ENCODE measurements at regions not wholly inside any gene's neighbourhood (a gene's known extent, or its start where the extent isn't known, plus 50 kb on each side); places are given as distances from the start of the nearest gene placed in this dataset.

GRCh38 chr3:101172516-101172915, 147.9 kb downstream of the IMPG2 start:
- DNase-seq (ENCODE audit: low read depth), result no peak

GRCh38 chr3:101171681-101172191, 148.6 kb downstream of the IMPG2 start:
- no peak for DNase-seq (ENCODE audit: low read depth)

- no peak for DNase-seq (ENCODE audit: low read depth)
These were observed 149.4 kb downstream of the IMPG2 start for GRCh38 chr3:101170806-101171558.

- DNase-seq (ENCODE audit: low read depth), result no peak
These were observed 150.2 kb downstream of the IMPG2 start for GRCh38 chr3:101170062-101170771.

DNA sequence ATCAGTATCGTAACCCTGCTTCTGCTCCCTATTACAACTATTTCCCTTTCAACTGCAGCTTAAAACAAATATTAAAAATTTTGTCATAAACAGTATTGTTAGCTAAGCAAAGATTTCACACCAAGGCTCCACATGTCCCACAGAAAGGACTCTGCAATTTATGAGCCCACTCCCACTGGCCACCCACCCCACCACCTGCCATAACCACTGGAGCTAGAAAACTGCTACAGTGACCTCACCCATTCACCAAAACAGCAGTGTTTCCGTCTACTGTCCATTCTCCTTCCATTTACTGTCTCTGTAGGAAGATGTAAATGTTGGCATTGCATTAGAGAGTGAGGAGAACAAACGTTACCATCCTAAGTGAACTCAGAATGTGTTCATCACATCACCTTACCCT, 150.9 kb downstream of the IMPG2 start:
- DNase-seq (ENCODE audit: low read depth), result no peak

DNA sequence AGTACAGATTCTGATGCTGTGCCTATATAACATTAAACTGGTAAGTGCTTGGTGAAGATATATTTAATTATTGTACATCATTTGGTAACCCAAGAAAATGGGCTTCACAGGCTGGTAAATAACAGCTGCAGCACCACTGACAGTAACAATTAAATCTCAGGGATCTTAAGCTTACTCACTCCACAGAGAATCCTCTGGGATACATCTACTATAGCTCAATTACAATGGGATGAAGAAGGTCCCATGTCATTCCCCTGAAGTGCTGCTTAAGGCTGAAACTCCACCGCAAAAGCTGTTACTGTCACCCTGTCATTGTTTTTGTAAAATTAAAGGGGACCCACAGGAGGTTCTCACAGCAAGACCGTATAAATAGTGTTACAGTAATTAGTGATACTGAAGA, 153.0 kb downstream of the IMPG2 start:
- no peak for DNase-seq (ENCODE audit: low read depth)

DNA sequence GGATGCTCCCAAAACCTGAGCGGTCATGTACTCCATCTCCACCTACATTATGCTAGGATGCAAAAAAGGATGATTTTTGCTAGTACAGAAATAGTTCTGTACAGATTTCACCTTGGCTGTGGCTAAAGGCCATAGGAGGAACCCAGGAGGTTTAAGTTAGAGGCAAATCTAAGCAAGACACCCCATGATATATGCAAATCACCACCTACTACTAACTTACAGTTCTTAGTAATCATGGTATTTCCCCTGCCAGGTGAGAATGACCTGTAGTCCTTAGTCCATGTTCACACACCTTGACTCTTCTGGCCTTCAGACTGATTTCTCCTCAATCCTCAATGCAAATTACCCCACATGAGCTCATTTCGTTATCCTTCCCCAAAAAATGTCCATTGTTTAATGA, 154.2 kb downstream of the IMPG2 start:
- DNase-seq (ENCODE audit: low read depth), result no peak

DNA sequence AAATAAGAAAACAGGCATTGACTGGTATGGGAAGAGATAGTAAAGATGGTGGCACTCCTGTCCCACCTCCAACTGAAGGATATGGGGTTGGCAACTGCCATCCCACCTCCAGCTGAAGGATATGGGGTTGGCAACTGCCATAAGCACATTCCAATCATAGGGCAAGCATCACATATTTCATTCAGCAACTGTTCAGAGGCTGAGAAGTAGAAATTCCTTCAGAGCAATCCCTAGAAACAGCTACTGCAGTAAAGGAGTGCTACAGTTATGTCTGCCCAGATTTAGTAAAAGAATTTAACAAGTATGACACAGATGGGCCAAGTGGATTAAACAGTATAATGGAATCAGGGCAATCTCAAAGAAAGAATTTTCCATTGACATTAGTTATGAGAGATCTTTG, 156.8 kb downstream of the IMPG2 start:
- DNase-seq (ENCODE audit: low read depth), result no peak

DNA sequence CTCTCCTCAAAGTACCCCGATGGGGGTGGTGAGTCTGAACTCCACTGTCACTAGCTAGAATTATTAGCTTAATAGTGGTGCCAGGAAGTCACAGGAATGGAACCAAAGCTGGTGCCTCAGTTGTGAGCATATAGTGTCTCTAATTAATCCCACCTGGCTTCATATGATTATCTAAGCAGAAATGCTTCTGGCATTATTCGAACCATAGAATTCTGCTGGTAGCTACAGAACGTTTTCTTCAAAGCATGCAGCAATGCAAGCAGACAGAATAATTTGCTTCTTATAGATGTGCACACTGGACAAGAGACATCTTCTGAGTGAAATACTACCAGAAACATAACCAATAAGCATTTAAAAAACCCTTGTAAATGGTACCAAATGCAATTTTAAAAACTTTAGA, 160.9 kb downstream of the IMPG2 start:
- DNase-seq (ENCODE audit: low read depth), result no peak

- no peak for DNase-seq (ENCODE audit: low read depth)
These were observed 162.0 kb downstream of the IMPG2 start for GRCh38 chr3:101158374-101158773.

- no peak for DNase-seq (ENCODE audit: low read depth)
These were observed 163.5 kb downstream of the IMPG2 start for GRCh38 chr3:101156787-101157345.

DNA sequence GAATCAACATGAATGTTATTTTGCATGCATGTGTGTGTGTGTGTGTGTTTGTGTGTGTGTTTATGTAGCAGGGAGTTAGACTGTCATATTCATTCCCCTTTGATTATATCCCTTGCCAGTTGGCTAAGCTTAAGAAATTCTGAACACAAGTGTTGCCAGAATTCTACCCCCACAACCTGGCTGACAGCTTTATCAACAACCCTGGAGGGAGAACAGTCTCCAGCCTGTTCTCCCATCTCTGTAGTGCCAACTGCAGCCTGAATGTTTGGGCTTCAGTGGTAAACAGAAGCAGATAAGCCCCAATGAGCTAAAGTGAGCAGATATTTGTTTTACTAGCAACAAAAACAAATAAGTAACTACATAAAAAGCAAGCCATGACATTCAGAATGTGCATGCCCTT, 162.6 kb upstream of the ABI3BP start:
- no peak for DNase-seq (ENCODE audit: low read depth)

- no peak for DNase-seq (ENCODE audit: low read depth)
These were observed 161.2 kb upstream of the ABI3BP start for GRCh38 chr3:101154401-101154800.

GRCh38 chr3:101151286-101151913, 158.2 kb upstream of the ABI3BP start:
- DNase-seq (ENCODE audit: low read depth), result no peak

DNA sequence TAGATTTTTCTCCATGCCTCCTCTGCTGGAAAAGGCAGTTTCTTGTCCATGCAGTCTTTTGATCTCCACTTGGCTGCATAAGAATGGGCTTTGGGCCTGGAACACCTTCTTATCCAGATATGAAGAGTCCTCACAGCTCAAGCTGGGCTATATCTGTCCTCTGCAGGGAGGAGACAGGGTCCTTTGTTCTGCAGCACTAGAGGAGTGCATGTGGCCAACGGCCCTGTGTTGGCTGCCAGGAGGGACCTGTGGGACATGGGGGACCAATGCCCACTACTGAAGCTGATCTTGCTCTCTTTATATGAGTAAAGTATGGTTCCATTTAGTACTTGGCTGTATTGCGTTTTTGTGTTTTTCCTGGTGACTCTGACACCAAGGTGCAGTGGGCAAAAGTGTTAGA, 157.3 kb upstream of the ABI3BP start:
- no peak for DNase-seq (ENCODE audit: low read depth)

- DNase-seq (ENCODE audit: low read depth), result no peak
These were observed 156.5 kb upstream of the ABI3BP start for GRCh38 chr3:101149707-101150106.

DNA sequence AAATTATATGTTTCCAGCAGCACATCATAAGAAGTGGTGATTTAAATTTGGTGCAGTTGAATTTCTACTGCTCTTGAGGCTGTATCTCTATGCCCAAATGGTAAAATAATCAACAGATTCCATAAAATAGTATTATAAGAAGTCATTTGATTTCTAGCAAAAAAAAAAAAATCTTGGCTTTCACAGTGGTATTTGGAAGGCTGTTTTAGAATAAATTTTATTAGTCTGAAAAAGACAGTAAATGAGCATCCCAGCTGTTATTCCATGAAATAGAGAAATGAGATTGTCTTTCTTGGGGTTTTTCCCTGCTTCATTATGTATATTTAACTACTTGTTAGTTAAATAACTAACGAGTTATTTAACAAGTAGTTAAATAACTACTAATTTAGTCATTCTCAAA, 156.0 kb upstream of the ABI3BP start:
- DNase-seq (ENCODE audit: low read depth), result no peak

DNA sequence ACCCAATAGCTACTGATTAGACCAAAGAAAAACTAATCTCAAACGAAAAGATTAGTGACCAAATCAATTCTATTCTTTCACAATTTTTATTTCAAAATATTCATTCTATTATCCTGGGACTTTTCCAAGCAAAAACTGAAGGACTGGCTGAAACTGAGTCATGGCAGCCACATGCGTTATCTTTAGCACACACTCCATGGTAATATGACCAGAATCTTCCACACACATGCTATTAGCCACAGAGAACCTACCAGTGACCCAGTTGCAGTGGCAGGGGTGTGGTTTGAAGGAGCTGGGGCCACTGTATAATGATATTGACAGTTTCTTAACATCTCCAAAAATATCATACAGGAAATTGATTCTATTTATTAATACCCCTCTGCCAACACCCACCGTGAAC, 154.8 kb upstream of the ABI3BP start:
- no peak for DNase-seq (ENCODE audit: low read depth)

- no peak for DNase-seq (ENCODE audit: low read depth)
These were observed 153.7 kb upstream of the ABI3BP start for GRCh38 chr3:101146946-101147345.

GRCh38 chr3:101144105-101144504, 150.9 kb upstream of the ABI3BP start:
- no peak for DNase-seq (ENCODE audit: low read depth)

- DNase-seq (ENCODE audit: low read depth), result no peak
These were observed 149.8 kb upstream of the ABI3BP start for GRCh38 chr3:101143012-101143411.

DNA sequence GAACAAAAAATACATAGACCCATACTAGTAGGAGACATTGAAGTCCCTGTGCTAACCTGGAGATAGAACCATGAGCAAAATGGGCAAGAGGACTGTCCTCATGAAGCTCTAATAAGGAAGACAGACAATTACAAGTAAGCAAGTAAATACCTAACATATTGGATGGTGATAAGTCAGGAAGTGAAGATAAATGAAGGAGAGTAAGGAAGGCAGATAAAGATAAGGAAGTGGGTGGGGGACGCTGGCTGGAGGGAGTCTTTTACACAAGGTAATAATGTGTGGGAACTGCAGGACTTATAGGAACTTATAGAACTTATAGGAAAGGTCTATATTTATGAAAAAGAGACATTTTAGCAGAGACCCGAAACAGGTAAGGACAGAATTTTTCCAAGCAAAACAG, 148.9 kb upstream of the ABI3BP start:
- DNase-seq (ENCODE audit: low read depth), result no peak

DNA sequence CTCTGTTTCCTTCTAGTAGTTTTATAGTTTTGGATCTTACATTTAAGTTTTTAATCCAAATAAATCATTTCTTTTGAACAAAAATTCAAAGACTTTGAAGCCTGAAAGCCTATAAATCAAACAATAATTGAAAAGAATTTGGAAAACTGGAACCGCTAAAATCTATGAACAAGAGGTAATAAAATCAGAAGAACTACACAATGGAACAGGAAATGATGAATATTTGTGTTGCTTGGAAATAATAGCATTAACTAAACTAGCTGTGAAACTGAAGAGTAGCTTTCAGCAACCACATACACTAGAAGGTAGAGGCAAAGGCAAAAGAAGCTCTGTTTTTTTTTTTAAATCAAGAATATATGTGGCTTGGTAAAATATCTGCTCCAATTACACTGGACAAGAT, 147.9 kb upstream of the ABI3BP start:
- no peak for DNase-seq (ENCODE audit: low read depth)

Data from GM04504 (cell line).